Stimulated activated naive CD8-positive, alpha-beta T cell treated with anti-CD3 and anti-CD28 coated beads, Interleukin-15, amount 100 ng/mL, for 72 hours (primary cell): ENCODE measurements at regions not wholly inside any gene's neighbourhood (a gene's known extent, or its start where the extent isn't known, plus 50 kb on each side); places are given as distances from the start of the nearest gene placed in this dataset.

ENCODE experiments used
- ATAC-seq: fragments of 150-1000 bp; cut with Tn5 transposase; 2 replicates; pipeline ENCODE4 v1.10.0; 2021; ENCODE audit warnings: mild to moderate bottlenecking, moderate library complexity
- DNase-seq, 2 donors: peaks; one replicate each; pipeline ENCODE4 v3.0.0; 2021 to 2022
- H3K27ac Mint-ChIP-seq, 2 donors: one replicate each; pipeline ENCODE4 v1.8.0; 2022; ENCODE audit warnings: mild to moderate bottlenecking in 2 of 2, mixed read lengths in 2 of 2, moderate library complexity in 2 of 2
- H3K27me3 Mint-ChIP-seq: one replicate; pipeline ENCODE4 v1.8.0; 2022; ENCODE audit warnings: mixed read lengths
- H3K4me1 Mint-ChIP-seq: one replicate; pipeline ENCODE4 v1.8.0; 2022; ENCODE audit warnings: mild to moderate bottlenecking, mixed read lengths
- H3K4me3 Mint-ChIP-seq, 2 donors: one replicate each; pipeline ENCODE4 v1.8.0; 2022; ENCODE audit warnings: mild to moderate bottlenecking in 2 of 2, mixed read lengths in 2 of 2, moderate library complexity in 1 of 2
- H3K9me3 Mint-ChIP-seq, 2 donors: one replicate each; pipeline ENCODE4 v1.8.0; 2022; ENCODE audit warnings: mixed read lengths in 2 of 2

DNA sequence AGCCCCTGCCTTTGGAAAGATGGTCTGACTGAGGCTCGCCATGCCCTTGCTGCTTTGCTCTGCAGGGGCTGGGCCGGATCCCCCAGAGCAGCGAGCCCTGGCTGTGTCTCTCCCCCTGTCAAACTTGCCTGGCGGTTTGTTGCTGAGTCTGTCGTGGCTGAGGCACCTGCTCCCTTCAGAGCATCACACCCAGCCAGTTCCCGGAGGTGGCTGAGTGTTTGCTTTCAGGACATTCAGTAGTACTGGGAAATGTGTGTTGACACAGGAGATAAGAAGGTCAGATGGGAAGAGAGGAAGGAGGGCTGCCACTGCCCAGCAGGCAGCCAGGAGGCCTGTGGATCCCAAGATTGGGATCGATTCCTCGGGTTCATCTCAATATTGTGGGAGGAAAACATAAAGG lies 62.9 kb downstream of the GADD45G start:
- Mint-ChIP-seq H3K27me3 (no peaks in the 10 kb centered on the region), H3K4me3 (peak overlapping the region in 1 of 2 donors; percentile 32), H3K27ac (peak overlapping the region in 1 of 2 donors; percentile 79), H3K9me3 (peaks cover 8 to 10% of the 10 kb centered on the region in 2 donors), H3K4me1 (peaks cover 25% of the 10 kb centered on the region)
- DNase-seq (no peak), ATAC-seq (no peak)

- Mint-ChIP-seq H3K27me3 (no peaks in the 10 kb centered on the region), H3K4me3 (no peak overlapping the region), H3K4me1 (peaks cover 20% of the 10 kb centered on the region), H3K9me3 (peaks cover 8 to 10% of the 10 kb centered on the region in 2 donors), H3K27ac (peak overlapping the region in 1 of 2 donors; percentile 36)
- peak; percentile 71 for ATAC-seq
- no peak for DNase-seq
These were observed 63.5 kb downstream of the GADD45G start for GRCh38 chr9:89668216-89668865.

GRCh38 chr9:89668866-89669246 lies 64.0 kb downstream of the GADD45G start:
- no peak for ATAC-seq
- peak overlapping the region in 1 of 2 donors; percentile 36 for H3K27ac Mint-ChIP-seq
- no peak overlapping the region for H3K4me3 Mint-ChIP-seq
- H3K4me1 Mint-ChIP-seq: peaks cover 15% of the 10 kb centered on the region
- peaks cover 8 to 10% of the 10 kb centered on the region in 2 donors for H3K9me3 Mint-ChIP-seq
- no peaks in the 10 kb centered on the region for H3K27me3 Mint-ChIP-seq
- no peak for DNase-seq

- H3K4me3 Mint-ChIP-seq: no peak overlapping the region
- H3K4me1 Mint-ChIP-seq: peaks cover 15% of the 10 kb centered on the region
- DNase-seq: no peak
- no peak for ATAC-seq
- no peaks in the 10 kb centered on the region for H3K27me3 Mint-ChIP-seq
- no peak overlapping the region for H3K27ac Mint-ChIP-seq
- peaks cover 8 to 10% of the 10 kb centered on the region in 2 donors for H3K9me3 Mint-ChIP-seq
These were observed 64.6 kb downstream of the GADD45G start for GRCh38 chr9:89669361-89669842.

GRCh38 chr9:89670114-89670513 lies 65.3 kb downstream of the GADD45G start:
- Mint-ChIP-seq H3K27ac (no peak overlapping the region), H3K4me3 (no peak overlapping the region), H3K27me3 (no peaks in the 10 kb centered on the region), H3K9me3 (peaks cover 8 to 10% of the 10 kb centered on the region in 2 donors), H3K4me1 (peaks cover 15% of the 10 kb centered on the region)
- no peak for DNase-seq
- no peak for ATAC-seq

DNA sequence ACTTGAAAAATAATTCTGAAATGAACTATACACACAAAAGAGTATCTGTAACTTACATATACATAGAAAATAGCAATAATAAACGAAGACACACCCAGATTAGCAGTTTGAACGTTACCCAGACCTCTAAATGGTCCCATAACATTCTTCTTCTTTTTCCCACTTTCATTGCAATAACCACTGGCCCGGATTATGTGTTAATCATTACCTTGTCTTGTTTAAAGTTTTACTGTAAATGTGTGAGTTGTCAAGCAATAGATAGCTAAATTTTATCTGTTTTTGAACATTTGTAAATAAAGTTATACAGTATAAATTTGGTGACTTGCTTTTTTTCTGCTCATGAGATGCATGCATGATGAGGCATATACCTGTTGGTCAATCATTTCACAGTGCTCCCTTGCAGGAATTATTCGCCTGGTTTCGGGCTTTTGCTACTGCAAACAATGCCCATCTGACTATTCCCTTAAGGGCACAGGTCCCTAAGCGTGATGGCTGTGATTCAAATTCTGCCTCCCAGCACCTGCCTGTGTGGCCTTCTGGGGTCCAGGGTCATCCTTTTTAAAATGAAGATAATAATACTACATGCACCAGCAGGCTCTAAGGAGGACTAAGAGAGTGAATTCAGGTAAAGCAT lies 66.1 kb downstream of the GADD45G start:
- Mint-ChIP-seq H3K4me3 (no peak overlapping the region), H3K27ac (peak overlapping the region in 1 of 2 donors; percentile 12), H3K4me1 (peaks cover 15% of the 10 kb centered on the region), H3K27me3 (no peaks in the 10 kb centered on the region), H3K9me3 (peaks cover 8 to 10% of the 10 kb centered on the region in 2 donors)
- DNase-seq (no peak), ATAC-seq (no peak)

GRCh38 chr9:89674667-89675057 lies 69.8 kb downstream of the GADD45G start:
- H3K4me3 Mint-ChIP-seq: no peak overlapping the region
- DNase-seq: no peak
- H3K4me1 Mint-ChIP-seq: no peaks in the 10 kb centered on the region
- no peaks in the 10 kb centered on the region for H3K27me3 Mint-ChIP-seq
- H3K9me3 Mint-ChIP-seq: peaks cover 8 to 10% of the 10 kb centered on the region in 2 donors
- ATAC-seq: peak; percentile 31
- no peak overlapping the region for H3K27ac Mint-ChIP-seq

DNA sequence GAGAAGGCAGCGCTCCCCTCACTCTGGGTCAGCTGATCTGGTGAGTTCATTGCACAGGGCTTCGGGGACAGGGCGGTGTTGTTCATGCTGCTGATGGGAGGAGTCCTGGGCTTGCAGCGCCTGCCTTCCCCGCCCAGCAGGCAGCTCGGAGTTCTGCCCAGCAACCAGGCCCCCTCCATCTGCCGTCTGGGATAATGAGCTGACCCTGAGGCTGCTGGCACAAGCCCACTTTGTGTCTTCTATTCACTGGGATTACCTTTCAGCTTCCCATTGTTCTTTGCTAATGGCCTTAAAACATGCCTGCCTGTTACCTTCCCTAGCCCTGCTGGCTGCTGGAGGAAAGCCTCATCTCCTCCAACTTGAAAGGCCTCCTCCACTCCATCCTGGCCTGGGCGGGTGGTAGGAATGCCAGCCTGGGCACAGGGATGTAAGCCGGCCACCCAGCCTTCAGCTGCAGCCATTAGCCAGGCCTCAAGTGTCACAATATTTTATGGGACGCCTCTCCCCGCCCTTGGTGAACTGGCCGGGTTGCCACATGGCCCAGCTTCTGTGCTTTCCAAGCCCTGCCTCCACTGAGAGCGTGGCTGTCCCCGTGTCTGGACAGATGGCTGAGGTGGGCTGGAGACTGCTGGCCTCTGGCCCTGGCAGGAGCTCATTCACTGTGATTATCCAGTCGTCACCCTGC lies 70.4 kb downstream of the GADD45G start:
- H3K27me3 Mint-ChIP-seq: no peaks in the 10 kb centered on the region
- no peak overlapping the region for H3K4me3 Mint-ChIP-seq
- DNase-seq: no peak
- H3K4me1 Mint-ChIP-seq: no peaks in the 10 kb centered on the region
- no peak overlapping the region for H3K27ac Mint-ChIP-seq
- peaks cover 8 to 10% of the 10 kb centered on the region in 2 donors for H3K9me3 Mint-ChIP-seq
- ATAC-seq: no peak

DNA sequence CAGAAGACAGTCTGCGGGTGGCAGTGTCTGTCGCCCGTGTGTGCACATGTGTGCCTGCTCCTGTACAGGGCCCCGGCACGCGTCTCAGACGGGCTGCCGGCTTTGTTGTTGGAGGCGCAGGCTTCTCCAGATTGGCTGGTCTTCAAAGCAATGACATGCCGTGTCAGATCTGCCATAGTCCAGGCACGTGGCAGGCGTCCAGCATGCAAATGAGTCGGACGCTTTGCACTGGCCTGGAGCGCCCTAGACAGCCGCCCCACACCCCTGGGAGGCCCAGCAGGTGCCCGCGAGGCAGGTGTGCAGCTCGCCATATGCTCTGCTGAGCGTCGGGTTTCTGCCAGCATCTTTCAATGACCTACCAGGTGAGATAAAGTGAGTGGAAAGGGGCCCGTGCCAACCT lies 71.5 kb downstream of the GADD45G start:
- no peaks in the 10 kb centered on the region for H3K4me1 Mint-ChIP-seq
- peaks cover 3 to 5% of the 10 kb centered on the region in 2 donors for H3K9me3 Mint-ChIP-seq
- no peak overlapping the region for H3K4me3 Mint-ChIP-seq
- no peak for DNase-seq
- no peak overlapping the region for H3K27ac Mint-ChIP-seq
- no peak for ATAC-seq
- no peaks in the 10 kb centered on the region for H3K27me3 Mint-ChIP-seq

GRCh38 chr9:89677702-89678395 lies 73.0 kb downstream of the GADD45G start:
- H3K9me3 Mint-ChIP-seq: no peaks in the 10 kb centered on the region

GRCh38 chr9:89678396-89679015 lies 73.7 kb downstream of the GADD45G start:
- DNase-seq: no peak
- H3K4me3 Mint-ChIP-seq: no peak overlapping the region
- H3K27me3 Mint-ChIP-seq: no peaks in the 10 kb centered on the region

More at GRCh38 chr9:89677702-89678395, 73.0 kb downstream of the GADD45G start:
- H3K4me3 Mint-ChIP-seq: no peak overlapping the region
- H3K27me3 Mint-ChIP-seq: no peaks in the 10 kb centered on the region
- no peaks in the 10 kb centered on the region for H3K4me1 Mint-ChIP-seq
- peak overlapping the region in 1 of 2 donors; percentile 65 for H3K27ac Mint-ChIP-seq
- no peak for ATAC-seq
- no peak for DNase-seq

DNA sequence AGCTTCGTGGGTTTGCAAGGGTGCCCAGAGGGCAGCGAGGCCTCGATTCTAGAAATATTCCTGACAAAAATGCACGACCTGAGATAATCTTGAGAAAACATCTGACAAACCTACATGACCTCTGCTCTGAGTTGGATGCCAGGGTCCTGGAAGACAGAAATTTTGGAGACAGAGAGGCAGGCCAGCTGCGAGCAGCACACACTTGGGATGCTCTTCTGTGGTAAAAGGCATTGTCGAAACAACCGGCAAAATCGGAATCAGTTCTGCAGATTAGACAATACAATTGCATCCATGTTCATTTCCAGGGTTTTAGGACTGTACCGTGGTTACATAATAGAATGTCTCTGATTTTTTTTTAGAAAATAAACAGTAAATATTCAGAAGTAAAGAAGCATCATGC lies 74.2 kb downstream of the GADD45G start:
- DNase-seq (no peak), ATAC-seq (no peak)
- H3K27me3 Mint-ChIP-seq: no peaks in the 10 kb centered on the region
- no peaks in the 10 kb centered on the region for H3K4me1 Mint-ChIP-seq
- no peaks in the 10 kb centered on the region for H3K9me3 Mint-ChIP-seq
- H3K4me3 Mint-ChIP-seq: no peak overlapping the region
- no peak overlapping the region for H3K27ac Mint-ChIP-seq

More at GRCh38 chr9:89678396-89679015, 73.7 kb downstream of the GADD45G start:
- H3K4me1 Mint-ChIP-seq: no peaks in the 10 kb centered on the region
- no peak for ATAC-seq
- no peaks in the 10 kb centered on the region for H3K9me3 Mint-ChIP-seq
- H3K27ac Mint-ChIP-seq: no peak overlapping the region

GRCh38 chr9:89679581-89679980 lies 74.8 kb downstream of the GADD45G start:
- H3K27ac Mint-ChIP-seq: peak overlapping the region; percentile 46 to 59
- no peaks in the 10 kb centered on the region for H3K27me3 Mint-ChIP-seq
- no peaks in the 10 kb centered on the region for H3K9me3 Mint-ChIP-seq
- ATAC-seq (no peak), DNase-seq (no peak)
- no peaks in the 10 kb centered on the region for H3K4me1 Mint-ChIP-seq
- H3K4me3 Mint-ChIP-seq: no peak overlapping the region

- H3K9me3 Mint-ChIP-seq: no peaks in the 10 kb centered on the region
- no peaks in the 10 kb centered on the region for H3K4me1 Mint-ChIP-seq
- DNase-seq (no peak), ATAC-seq (peak; percentile 39)
- H3K27me3 Mint-ChIP-seq: no peaks in the 10 kb centered on the region
- no peak overlapping the region for H3K4me3 Mint-ChIP-seq
- H3K27ac Mint-ChIP-seq: no peak overlapping the region
These were observed 76.0 kb downstream of the GADD45G start for GRCh38 chr9:89680547-89681467.
